ENCODE measurements at regions not wholly inside any gene's neighbourhood (a gene's known extent, or its start where the extent isn't known, plus 50 kb on each side); places are given as distances from the start of the nearest gene placed in this dataset.

GRCh38 chr5:2542026-2542425, 209.5 kb downstream of the IRX2 start:
- TF ChIP-seq EZH2 (IDR thresholded peaks at IDR 0.05; ENCODE audit: borderline replicate concordance, low read depth, low read length, severe bottlenecking) (no peak), CTCF (IDR thresholded peaks at IDR 0.05; ENCODE audit: borderline replicate concordance, extremely low read depth, low read length, poor library complexity, severe bottlenecking) (peak; percentile 2)

Measured in DND-41 (cell line).